NCI-H146 (cell line): ENCODE measurements at regions not wholly inside any gene's neighbourhood (a gene's known extent, or its start where the extent isn't known, plus 50 kb on each side); places are given as distances from the start of the nearest gene placed in this dataset.
"Not testable (repeated sequence)": the region's sequence is repeated elsewhere in the genome, so short reads cannot be mapped to it uniquely, and the experiment has no call there.

Source experiments
- DNase-seq: peaks from one replicate; lab custom pipeline; 2025; lab: John Stamatoyannopoulos, UW

- DNase-seq = no peak
Measured at GRCh38 chr13:82206241-82206640, 1676.0 kb downstream of the SLITRK1 start.

- no peak for DNase-seq
Measured at GRCh38 chr13:82202398-82202797, 1679.9 kb downstream of the SLITRK1 start.

GRCh38 chr13:82196087-82196486 lies 1686.2 kb downstream of the SLITRK1 start:
- no peak for DNase-seq

GRCh38 chr13:82187227-82187626 lies 1695.0 kb downstream of the SLITRK1 start:
- no peak for DNase-seq

GRCh38 chr13:82176751-82177150 lies 1705.5 kb downstream of the SLITRK1 start:
- DNase-seq = no peak

GRCh38 chr13:82165396-82166174 lies 1716.7 kb downstream of the SLITRK1 start:
- DNase-seq = peak; percentile 88

- not testable (repeated sequence) for DNase-seq
Measured at GRCh38 chr13:82164780-82165395, 1717.4 kb downstream of the SLITRK1 start.

- no peak for DNase-seq
Measured at GRCh38 chr13:82147526-82147925, 1734.7 kb downstream of the SLITRK1 start.

- no peak for DNase-seq
Measured at GRCh38 chr13:82136880-82137279, 1745.4 kb downstream of the SLITRK1 start.

GRCh38 chr13:82129281-82129680 lies 1753.0 kb downstream of the SLITRK1 start:
- DNase-seq = no peak

GRCh38 chr13:82118589-82118988 lies 1763.7 kb downstream of the SLITRK1 start:
- no peak for DNase-seq

GRCh38 chr13:82116422-82116989 lies 1765.8 kb downstream of the SLITRK1 start:
- DNase-seq = no peak

GRCh38 chr13:82115391-82115790 lies 1766.9 kb downstream of the SLITRK1 start:
- DNase-seq = no peak

- DNase-seq = no peak
Measured at GRCh38 chr13:82096256-82096655, 1755.3 kb upstream of the SPRY2 start.

- no peak for DNase-seq
Measured at GRCh38 chr13:82092312-82092711, 1751.4 kb upstream of the SPRY2 start.

- DNase-seq = no peak
Measured at GRCh38 chr13:82088781-82089180, 1747.9 kb upstream of the SPRY2 start.

GRCh38 chr13:82076496-82076895 lies 1735.6 kb upstream of the SPRY2 start:
- no peak for DNase-seq

- DNase-seq = no peak
Measured at GRCh38 chr13:82070416-82070815, 1729.5 kb upstream of the SPRY2 start.

GRCh38 chr13:82062772-82063171 lies 1721.8 kb upstream of the SPRY2 start:
- no peak for DNase-seq

- no peak for DNase-seq
Measured at GRCh38 chr13:82058364-82058763, 1717.4 kb upstream of the SPRY2 start.

GRCh38 chr13:82045316-82045715 lies 1704.4 kb upstream of the SPRY2 start:
- DNase-seq = not testable (repeated sequence)

- no peak for DNase-seq
Measured at GRCh38 chr13:82036602-82037001, 1695.7 kb upstream of the SPRY2 start.

- DNase-seq = no peak
Measured at GRCh38 chr13:82011355-82011754, 1670.4 kb upstream of the SPRY2 start.
